GM21528 (cell line): ENCODE measurements at regions not wholly inside any gene's neighbourhood (a gene's known extent, or its start where the extent isn't known, plus 50 kb on each side); places are given as distances from the start of the nearest gene placed in this dataset.
"Not testable (repeated sequence)": the region's sequence is repeated elsewhere in the genome, so short reads cannot be mapped to it uniquely, and the experiment has no call there.

Source experiments
- ATAC-seq: cut with Tn5 transposase; IDR thresholded peaks from one replicate; pipeline ENCODE4 v1.9.1; 2021; ENCODE audit warnings: mild to moderate bottlenecking, moderate library complexity; ENCODE audit not compliant: unreplicated experiment, low FRiP score

DNA sequence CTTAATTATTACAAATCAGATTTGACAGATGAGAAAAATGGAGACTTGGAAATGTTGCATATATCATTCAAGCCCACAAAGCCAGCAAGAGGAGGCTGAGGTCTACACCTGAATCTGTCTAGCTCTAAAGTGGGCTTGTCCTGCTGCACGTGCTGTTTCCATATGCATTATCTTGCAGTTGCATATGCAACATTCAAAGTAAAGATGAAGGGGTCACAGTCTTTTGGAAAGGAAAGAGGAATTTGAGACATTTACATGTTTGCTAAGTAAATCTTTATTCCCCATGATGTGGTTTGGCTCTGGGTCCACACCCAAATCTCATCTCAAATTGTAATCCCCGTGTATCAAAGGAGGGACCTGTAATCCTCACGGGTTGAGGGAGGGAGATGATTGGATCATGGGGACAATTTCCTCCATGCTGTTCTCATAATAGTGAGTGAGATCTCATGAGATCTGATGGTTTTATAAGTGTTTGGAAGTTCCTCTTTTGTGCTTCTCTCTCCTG, 98.3 kb downstream of the BACH1 start:
- ATAC-seq, result no peak

DNA sequence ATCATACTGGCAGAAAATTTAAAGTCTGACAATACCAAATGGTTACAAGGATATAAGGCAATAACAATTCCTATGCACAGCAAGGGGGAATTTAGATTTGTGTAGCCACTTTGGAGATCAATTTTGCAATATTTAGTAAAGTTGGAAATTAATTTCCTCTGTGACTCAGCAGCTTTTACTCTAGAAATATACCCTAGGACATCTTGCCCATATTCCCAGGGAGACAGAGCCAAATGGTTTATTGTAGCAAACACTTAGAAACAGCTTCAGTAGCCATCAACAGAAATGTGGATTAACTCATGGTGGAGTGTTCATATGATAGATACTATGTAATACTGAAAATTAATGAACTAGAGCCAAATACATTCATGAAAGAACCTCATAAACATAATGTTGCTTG, 104.6 kb downstream of the BACH1 start:
- no peak for ATAC-seq

DNA sequence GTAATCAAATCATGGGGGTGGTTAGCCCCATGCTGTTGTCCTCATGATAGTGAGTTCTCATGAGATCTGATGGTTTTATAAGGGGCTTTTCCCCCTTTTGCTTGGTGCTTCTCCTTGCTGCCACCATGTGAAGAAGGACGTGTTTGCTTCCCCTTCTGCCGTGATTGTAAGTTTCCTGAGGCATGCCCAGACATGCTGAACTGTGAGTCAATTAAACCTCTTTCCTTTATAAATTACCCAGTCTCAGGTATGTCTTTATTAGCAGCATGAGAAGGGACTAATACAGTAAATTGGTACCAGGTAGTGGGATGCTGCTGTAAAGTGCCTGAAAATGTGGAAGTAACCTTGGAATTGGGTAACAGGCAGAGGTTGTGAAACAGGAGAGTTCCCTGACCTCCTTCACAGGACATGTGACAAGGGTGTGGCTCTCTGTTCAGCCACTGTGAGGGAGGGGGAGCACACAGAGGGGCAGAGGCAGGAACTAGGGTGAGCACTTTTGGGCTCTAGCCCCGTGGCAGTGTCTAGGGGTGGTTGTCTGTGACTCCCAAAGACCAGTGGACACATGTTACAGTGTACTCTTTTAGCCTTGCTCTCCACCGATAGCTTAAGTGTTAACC, 105.3 kb downstream of the BACH1 start:
- ATAC-seq, result no peak

DNA sequence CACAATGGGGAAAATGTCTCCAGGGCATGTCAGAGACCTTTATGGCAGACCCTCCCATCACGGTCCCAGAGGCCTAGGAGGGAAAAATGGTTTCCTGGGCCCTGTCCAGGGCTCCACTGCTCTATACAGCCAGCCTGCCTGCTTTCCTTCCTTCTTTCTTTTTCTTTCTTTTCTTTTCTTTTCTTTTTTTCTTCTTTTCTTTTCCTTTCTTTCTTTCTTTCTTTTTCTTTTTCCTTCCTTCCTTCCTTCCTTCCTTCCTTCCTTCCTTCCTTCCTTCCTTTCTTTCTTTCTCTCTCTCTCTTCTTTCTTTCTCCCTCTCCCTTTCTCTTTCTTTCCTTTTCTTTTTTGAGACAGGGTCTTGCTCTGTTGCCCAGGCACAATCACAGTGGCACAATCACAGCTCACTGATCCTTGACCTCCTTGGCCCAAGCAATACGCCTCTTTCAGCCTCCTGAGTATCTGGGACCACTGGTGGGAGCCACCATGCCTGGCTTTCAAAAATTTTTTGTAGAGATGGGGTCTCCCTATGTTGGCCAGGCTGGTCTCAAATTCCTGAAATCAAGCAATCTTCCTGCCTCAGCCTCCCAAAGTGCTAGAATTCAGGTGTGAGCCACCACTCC, 106.9 kb downstream of the BACH1 start:
- ATAC-seq, result no peak

DNA sequence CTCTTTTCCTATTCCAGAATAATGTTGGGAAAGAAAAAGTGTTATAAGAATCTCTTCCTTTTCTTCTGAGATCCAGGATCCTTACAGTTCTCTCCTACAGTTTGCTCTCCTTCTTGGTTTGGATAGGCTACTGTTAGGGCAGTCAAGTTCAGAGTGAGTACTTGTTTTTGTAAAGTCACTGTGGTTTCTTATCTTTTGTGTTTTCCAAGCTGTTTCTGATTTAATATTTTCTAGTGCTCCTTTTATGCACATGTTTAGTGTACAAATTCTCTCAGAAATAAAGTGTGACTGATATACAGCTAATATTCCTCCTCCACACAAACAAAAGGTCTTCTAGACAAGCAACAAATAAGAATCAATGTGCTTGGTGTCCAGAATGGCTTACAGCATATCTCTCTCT, 107.7 kb downstream of the BACH1 start:
- ATAC-seq, result no peak

DNA sequence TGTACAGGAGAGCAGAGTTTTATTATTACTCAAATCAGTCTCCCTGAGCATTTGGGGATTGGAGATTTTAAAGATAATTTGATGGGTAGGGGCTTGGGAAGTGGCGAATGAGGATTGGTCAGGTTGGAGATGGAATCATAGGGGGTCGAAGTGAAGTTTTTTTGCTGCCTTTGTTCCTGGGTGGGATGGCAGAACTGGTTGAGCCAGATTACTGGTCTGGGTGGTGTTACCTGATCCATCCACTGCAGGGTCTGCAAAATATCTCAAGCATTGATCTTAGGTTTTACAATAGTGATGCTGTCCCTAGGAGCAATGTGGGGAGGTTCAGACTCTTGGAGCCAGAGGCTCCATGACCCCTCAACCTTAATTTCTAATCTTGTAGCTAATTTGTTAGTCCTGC, 108.8 kb downstream of the BACH1 start:
- no peak for ATAC-seq

DNA sequence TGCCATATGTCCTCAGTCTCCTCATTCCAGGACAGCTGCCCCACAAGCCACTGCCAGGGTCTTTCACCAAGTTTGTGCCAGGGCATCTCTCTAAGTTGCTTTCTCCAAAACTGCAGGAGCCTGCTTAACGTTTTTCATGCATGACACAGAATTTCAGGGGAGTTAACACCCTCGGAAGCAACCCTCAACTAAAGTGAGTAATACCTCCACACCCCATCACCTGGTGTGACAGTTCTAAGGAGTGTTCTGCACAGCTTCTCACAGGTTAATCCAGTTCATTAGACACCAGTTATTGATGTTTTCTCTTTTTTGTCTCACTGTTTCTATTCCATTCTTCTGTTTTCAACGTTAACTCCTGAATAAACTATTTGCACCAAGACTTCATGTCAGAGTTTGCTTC, 115.0 kb downstream of the BACH1 start:
- ATAC-seq, result no peak

DNA sequence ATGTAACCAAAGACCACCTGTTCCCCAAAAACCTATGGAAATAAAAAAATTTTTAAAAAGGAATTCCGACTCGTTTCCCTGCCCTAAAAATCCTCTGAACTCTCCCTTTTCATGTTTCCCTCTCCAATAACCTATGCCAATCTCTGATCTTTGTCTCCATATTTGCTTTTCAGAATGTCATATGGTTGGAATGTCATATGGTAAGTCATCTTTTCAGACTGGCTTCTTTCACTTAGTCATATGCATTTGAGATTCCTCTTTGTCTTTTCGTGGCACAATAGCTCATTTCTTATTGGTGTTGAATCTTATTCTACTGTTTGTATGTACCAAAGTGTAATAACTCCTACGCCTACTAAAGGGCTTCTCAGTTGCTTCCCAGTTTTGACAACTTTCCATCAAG, 117.5 kb downstream of the BACH1 start:
- ATAC-seq, result no peak

DNA sequence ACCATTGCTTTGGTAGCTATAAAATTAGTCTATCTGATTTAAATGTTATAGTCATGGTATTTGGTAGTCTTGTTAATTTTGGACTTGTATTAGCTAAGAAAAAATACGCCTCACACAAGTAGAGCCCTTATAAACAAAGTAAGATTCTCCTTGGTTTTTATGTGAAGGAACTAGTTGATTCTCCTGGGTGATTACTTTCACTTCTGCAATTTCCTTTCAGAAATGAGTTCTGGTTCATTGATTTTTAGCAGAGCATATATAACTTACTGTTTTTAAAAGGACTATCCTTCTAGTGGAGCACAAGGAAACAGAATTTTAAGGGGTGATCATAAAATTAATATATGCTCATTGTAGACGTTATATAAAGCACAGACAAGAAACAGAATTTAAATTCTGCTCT, 120.1 kb downstream of the BACH1 start:
- ATAC-seq, result peak; percentile 84

DNA sequence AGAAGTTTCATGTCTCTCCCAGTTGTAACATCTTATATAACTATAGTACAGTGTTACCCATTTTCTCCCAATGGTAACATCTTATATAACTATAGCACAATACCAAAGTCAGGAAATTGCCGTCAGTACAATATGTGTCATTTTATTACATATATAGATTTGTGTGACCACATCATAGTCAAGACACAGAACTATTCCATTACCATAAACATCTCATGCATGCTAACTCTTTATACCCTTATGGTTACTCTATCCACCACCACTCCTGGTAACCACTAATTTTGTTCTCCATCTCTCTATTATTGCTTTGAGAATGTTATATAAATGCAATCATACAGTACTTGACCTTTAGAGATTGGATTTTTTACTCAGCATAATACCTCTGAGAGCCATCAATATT, 120.7 kb downstream of the BACH1 start:
- no peak for ATAC-seq

DNA sequence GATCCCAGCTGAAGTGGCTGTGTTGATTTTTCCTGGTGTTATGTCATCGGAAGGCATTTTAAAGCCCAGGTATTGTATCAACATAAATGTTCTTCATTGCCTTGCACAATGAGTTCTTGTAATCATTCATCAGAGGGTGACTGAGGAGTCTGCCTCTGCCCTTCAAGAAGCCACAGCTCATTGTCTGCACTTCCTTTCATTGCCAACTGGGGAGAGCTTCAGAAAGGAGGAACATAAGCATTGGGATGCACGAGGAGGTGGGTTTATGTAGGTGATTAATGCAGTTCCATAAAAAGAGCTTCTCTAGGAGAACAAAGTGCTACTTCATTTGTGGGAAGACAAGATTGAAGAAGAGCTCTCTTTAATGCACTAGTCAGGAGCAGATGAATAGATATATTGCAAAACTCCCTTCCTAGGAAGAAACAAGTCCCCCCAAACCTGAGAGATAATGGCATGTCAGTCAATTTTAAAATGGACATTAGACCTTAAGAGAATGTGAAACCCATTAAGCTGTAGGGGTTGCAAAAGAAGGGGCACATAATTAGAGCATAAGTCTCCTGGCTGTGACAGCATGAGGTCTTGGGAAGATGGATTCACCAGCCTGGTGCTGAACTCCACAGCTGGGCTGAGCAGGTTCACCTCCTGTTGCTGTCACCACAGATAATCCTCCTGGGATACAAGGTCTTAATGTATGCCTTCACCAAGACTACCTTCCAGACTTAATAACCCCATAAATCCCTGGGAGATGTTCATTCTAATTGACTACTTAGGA, 124.6 kb downstream of the BACH1 start:
- no peak for ATAC-seq

DNA sequence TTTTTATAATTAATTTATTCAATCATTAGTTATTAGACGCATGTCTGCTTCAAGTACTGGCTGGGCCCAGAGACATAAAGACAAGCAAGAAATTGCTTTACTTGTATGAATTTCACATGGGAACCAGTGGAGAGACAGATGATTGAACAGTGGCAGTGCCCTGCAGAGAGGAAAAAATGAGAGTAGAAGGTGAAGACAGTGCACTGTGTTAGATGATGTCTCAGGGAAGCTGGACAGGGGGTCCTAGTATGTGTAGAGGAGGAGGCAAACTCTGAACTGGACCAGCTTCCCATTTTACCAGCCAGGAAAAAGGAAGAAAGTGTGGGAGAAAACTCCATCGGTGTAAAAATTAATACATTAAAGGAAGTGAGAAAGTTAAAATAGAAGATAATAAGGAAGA, 126.0 kb downstream of the BACH1 start:
- ATAC-seq, result no peak

DNA sequence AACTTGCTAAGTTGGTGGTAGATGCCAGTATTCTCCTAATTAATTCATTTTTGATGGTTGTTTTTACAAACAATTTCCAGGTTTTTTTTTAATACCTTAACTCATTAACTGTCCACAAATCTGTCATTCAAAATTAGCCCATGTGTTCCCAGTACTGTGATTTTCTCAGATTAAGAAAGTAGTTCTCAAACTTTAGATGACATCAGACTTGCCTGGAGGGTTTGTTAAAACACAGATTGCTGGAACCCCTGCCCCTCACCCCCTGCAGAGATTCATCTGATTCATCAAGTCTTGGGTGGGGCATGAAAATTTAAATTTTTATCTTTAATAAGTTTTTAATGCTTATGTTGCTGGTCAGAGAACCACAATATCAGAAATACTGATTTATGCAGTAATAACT, 130.5 kb downstream of the BACH1 start:
- no peak for ATAC-seq

DNA sequence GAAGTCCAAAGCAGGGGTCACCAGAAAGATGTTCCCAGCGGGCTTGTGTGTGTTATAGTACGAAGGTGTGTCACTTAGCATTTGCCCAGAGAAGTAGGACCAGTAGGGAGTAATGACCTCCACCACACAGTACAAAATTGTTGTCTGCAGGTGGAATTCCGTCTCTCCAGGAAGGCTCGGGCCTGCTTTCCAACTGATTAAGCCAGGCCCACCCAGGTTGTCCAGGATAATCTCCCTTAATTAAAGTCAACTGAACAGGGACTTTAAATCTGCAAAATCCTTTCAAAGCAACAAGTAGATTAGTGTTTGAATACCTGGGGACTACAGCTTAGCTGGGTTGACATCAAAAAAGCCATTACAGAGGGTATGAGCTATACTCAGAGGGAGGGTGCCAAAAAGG, 131.3 kb downstream of the BACH1 start:
- no peak for ATAC-seq

DNA sequence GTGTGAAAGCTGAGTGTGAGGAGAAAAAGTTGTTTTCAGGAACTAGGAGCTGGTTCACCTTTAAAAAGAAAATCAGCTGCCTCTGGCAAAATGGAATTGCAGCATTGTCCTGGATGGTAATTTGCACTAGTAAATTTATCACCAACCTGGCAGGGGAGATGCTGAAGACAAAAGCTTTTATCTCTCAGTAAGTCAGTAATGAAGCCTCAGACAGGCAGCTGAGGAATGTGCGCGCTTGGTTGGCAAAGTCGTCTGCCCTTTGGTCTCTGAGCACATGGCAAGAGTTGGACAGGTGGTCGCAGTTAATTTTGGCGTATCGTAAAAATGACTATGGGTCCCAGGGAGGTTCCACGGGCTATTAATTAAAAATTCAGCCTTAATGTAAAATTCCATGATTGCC, 131.9 kb downstream of the BACH1 start:
- no peak for ATAC-seq

DNA sequence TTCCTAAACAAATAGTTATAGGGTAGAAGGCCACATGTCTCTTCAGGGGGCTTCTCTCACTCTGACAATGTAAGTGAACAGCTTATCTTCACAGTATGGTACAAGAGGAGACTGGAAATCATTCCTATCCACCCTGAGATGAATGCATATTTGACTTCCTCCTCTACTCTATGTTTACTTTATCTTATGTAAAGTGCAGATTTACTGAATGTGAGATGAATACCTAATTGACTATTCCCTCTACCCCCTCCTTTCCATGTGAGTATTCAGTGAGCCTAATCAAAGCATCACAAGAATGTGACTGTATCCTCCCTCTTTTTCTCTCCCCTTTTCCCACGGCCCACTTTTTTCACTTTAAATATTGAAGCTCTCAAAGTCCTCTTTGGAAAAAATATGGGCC, 132.5 kb downstream of the BACH1 start:
- no peak for ATAC-seq

DNA sequence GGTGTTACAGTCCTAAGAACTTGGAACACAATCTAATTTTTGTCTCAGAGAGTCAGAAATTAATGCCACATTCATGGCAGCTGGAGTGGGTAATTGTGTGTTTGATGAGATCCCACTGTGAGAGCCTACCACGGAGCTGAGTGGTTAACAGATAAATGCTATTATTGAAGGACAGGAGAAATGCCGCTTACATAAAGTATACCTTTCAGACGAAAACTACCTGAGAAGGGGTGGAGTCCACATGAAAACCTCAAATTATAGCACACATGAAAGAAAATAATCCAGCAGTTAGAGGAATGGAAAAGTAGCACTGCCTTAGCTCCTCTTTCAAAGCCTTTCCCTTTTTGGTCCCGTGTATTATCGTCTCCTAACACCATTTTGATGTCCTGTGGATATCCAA, 133.0 kb downstream of the BACH1 start:
- no peak for ATAC-seq

DNA sequence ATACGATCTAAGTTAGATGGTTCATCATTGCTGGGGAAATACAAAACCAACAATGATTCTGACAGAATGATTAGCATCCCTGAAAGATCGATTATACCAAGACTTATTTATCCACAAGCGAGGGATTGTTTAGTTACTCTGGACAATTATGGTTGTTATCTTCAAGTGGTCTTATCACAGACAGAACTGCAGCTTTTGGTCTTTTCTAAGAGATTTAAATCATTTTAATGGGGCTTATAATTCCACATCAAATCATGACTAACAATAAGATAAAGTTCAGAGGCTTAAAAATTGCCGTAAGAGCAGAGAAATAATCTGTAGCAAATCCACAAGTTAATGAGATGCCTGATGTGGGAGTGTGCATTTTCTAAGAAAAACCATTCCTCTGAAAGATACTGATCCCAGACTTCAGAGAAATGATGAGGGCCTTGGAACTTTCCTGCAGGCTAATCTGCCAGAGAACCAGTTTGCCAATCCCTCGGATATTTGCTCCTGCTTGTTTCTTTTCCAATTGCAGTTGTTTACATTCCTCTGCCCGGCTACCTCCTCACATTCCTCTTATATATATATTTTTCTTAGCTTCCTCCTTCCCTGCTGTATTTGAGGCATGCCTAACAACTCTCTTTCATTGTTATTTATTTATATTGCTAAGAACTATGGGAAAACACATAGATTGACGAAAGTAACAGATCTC, 134.8 kb downstream of the BACH1 start:
- ATAC-seq, result no peak

DNA sequence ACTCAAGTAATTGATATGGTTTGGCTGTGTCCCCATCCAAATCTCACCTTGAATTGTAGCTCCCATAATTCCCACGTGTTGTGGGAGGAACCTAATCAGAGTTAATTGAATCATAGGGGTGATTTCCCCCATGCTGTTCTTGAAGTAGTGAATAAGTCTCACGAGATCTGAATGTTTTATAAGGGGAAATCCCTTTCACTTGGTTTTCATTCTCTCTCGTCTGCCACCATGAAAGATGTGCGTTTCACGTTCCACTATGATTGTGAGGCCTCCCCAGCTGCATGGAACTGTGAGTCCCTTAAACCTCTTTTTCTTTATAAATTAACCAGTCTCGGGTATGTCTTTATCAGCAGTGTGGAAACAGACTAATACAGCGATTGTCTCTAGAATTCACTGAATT, 135.4 kb downstream of the BACH1 start:
- no peak for ATAC-seq

DNA sequence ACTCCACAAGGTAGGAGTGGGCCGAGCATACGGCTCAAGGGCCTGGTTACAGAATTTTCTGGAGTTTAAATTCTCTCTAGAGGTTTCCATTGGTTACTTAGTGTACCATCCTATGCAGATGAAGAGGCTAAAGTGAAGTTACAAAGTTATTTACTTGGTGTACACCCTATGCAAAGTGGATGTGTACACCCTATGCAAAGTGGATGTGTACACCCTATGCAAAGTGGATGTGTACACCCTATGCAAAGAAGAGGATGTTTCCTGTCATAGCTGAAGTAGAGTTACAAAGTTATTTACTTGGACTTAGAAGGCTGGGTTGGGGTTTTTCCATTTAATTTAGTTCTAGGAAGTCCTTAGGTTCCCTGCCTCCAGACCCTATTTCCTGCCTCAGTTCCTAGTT, 136.3 kb downstream of the BACH1 start:
- not testable (repeated sequence) for ATAC-seq

DNA sequence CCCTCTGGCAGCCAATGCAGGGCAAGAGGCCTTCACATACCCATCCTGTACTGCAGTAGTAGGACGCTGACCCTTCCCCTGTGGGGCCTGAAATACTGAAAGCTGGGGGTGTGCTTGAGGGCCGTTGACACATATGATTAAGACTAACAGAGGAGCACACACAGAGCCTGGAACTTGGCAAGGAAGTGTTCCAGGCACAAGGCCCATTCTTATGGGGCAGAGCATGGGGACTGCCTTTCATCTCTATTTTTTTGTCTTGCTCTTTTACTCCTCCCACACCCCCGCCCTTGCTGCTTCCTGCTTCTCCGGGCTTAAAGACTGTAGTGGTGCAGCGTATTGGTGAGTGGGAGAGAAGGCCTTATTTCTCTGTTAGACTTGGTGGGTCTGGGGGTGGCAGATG, 137.4 kb downstream of the BACH1 start:
- no peak for ATAC-seq
